Chondrocyte (in vitro differentiated cells): ENCODE measurements at regions not wholly inside any gene's neighbourhood (a gene's known extent, or its start where the extent isn't known, plus 50 kb on each side); places are given as distances from the start of the nearest gene placed in this dataset.

ENCODE experiments used
- DNase-seq: peaks from one replicate; pipeline ENCODE4 v3.0.0; 2021; ENCODE audit warnings: mixed read lengths, low spot score
- H3K27ac Mint-ChIP-seq: one replicate; pipeline ENCODE4 v1.8.0; 2021; ENCODE audit warnings: mild to moderate bottlenecking, moderate library complexity, mixed read lengths; ENCODE audit not compliant: unreplicated experiment
- H3K27me3 Mint-ChIP-seq: 2 replicates; pipeline ENCODE4 v1.8.0; 2021; ENCODE audit warnings: low read depth, mixed read lengths
- H3K36me3 Mint-ChIP-seq: 2 replicates; pipeline ENCODE4 v1.8.0; 2021; ENCODE audit warnings: low read depth, mixed read lengths
- H3K4me1 Mint-ChIP-seq: 2 replicates; pipeline ENCODE4 v1.8.0; 2021; ENCODE audit warnings: low read depth, mild to moderate bottlenecking, mixed read lengths
- H3K4me3 Mint-ChIP-seq: one replicate; pipeline ENCODE4 v1.8.0; 2021; ENCODE audit warnings: mild to moderate bottlenecking, moderate library complexity, mixed read lengths; ENCODE audit not compliant: unreplicated experiment
- H3K9me3 Mint-ChIP-seq: 2 replicates; pipeline ENCODE4 v1.8.0; 2021; ENCODE audit warnings: low read depth, mixed read lengths
- TF ChIP-seq, protein P1 (sequence below): fragments of 200-600 bp; sonication (generic); IDR thresholded peaks from 2 replicates; pipeline ENCODE4 v1.5.0; 2021; ENCODE audit warnings: antibody characterized with exemption, mild to moderate bottlenecking, moderate library complexity

- H3K4me1 Mint-ChIP-seq, result peaks cover 8% of the 10 kb centered on the region
- DNase-seq, result no peak
- H3K9me3 Mint-ChIP-seq, result no peaks in the 10 kb centered on the region
- TF ChIP-seq, protein P1, sequence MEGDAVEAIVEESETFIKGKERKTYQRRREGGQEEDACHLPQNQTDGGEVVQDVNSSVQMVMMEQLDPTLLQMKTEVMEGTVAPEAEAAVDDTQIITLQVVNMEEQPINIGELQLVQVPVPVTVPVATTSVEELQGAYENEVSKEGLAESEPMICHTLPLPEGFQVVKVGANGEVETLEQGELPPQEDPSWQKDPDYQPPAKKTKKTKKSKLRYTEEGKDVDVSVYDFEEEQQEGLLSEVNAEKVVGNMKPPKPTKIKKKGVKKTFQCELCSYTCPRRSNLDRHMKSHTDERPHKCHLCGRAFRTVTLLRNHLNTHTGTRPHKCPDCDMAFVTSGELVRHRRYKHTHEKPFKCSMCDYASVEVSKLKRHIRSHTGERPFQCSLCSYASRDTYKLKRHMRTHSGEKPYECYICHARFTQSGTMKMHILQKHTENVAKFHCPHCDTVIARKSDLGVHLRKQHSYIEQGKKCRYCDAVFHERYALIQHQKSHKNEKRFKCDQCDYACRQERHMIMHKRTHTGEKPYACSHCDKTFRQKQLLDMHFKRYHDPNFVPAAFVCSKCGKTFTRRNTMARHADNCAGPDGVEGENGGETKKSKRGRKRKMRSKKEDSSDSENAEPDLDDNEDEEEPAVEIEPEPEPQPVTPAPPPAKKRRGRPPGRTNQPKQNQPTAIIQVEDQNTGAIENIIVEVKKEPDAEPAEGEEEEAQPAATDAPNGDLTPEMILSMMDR, result no peak
- peaks cover 3% of the 10 kb centered on the region for H3K27me3 Mint-ChIP-seq
- no peak overlapping the region for H3K27ac Mint-ChIP-seq
- no peaks in the 10 kb centered on the region for H3K36me3 Mint-ChIP-seq
- H3K4me3 Mint-ChIP-seq, result no peak overlapping the region
These were observed 130.7 kb upstream of the KLF4 start for GRCh38 chr9:107620236-107620635.

GRCh38 chr9:107615321-107615720 lies 125.8 kb upstream of the KLF4 start:
- TF ChIP-seq, protein P1, result no peak
- Mint-ChIP-seq H3K4me1 (no peaks in the 10 kb centered on the region), H3K27ac (no peak overlapping the region), H3K27me3 (peaks cover 7% of the 10 kb centered on the region), H3K9me3 (no peaks in the 10 kb centered on the region), H3K36me3 (no peaks in the 10 kb centered on the region), H3K4me3 (no peak overlapping the region)
- no peak for DNase-seq

DNA sequence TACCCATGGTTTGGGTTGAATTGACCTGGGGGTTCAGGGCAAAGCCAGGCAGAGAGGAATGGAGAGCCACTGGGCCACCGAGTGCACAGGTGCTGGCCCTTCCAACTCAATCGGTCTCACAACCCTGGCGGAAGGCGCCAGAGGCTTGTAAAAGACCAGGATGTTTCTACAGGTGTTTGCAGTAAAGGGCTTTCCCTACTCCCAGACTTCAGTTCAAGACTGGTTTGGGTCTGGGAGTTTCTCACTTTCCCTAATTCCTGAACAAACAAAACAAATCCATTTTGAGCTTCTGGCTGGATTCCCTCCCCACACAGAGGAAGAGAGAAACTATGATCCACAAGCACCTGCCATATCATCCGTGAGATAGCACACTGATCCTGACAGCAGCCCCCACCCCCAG lies 125.2 kb upstream of the KLF4 start:
- no peak overlapping the region for H3K4me3 Mint-ChIP-seq
- H3K27me3 Mint-ChIP-seq, result peaks cover 10% of the 10 kb centered on the region
- H3K9me3 Mint-ChIP-seq, result no peaks in the 10 kb centered on the region
- no peak overlapping the region for H3K27ac Mint-ChIP-seq
- no peak for DNase-seq
- no peaks in the 10 kb centered on the region for H3K4me1 Mint-ChIP-seq
- no peaks in the 10 kb centered on the region for H3K36me3 Mint-ChIP-seq
- TF ChIP-seq, protein P1, result no peak

DNA sequence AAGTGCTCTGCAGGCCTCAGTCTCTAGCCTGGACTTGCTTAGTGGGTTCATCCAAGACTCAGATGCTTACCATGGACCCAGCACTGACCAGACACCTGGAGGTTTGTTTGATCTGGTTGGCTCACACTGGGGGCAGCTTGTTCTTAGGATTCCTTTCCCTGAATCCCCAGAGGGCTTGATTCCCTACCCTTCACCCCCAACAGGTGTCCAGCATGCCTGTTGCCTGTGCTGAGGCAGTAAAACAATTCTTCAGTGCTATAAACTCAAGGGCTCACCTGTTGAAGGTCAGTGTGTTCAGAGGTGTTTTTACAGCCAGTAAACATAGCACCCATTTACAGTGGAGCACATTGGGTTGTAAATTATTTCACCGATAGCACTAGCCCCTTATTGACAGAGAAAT lies 123.8 kb upstream of the KLF4 start:
- H3K27ac Mint-ChIP-seq, result no peak overlapping the region
- H3K4me1 Mint-ChIP-seq, result no peaks in the 10 kb centered on the region
- H3K27me3 Mint-ChIP-seq, result peaks cover 14% of the 10 kb centered on the region
- no peaks in the 10 kb centered on the region for H3K36me3 Mint-ChIP-seq
- TF ChIP-seq, protein P1, result no peak
- DNase-seq, result no peak
- H3K4me3 Mint-ChIP-seq, result no peak overlapping the region
- no peaks in the 10 kb centered on the region for H3K9me3 Mint-ChIP-seq

DNA sequence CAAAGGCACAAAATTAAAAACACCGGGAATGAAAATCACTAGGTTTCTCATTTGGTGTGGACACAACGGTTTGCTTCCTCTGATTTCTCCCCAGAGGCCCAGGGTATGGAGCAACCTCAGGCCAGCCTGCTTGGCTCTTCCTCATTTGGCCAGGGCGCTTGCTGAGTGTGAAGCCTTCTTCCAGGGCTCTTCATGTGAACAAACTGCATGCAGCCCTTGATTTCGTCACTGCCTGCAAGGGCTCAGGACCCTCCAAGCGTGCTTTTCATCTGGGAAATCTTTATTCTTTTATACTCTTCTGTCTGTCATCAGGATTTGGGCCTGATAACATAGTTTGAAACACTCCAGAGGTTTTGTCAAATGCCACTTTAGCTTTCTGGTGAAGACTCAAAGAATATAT lies 122.6 kb upstream of the KLF4 start:
- Mint-ChIP-seq H3K4me1 (no peaks in the 10 kb centered on the region), H3K27me3 (peaks cover 13% of the 10 kb centered on the region)
- TF ChIP-seq, protein P1, result no peak

More for the DNA sequence above, 122.6 kb upstream of the KLF4 start:
- Mint-ChIP-seq H3K27ac (no peak overlapping the region), H3K4me3 (no peak overlapping the region), H3K36me3 (no peaks in the 10 kb centered on the region), H3K9me3 (no peaks in the 10 kb centered on the region)
- DNase-seq, result no peak
